Choroid plexus epithelial cell (primary cell): ENCODE measurements at regions not wholly inside any gene's neighbourhood (a gene's known extent, or its start where the extent isn't known, plus 50 kb on each side); places are given as distances from the start of the nearest gene placed in this dataset.

ENCODE experiments used
- DNase-seq: peaks from one replicate; pipeline ENCODE4 v3.0.0-alpha.2; 2010; ENCODE audit warnings: low read depth
- H3K4me3 ChIP-seq: 2 replicates; pipeline ENCODE4 v1.5.1; 2011; ENCODE audit warnings: low read depth, mild to moderate bottlenecking, control low read depth, low read length, moderate library complexity
- TF ChIP-seq, protein P1 (sequence below): conservative IDR thresholded peaks from 2 replicates; pipeline ENCODE4 v1.5.1; 2011; ENCODE audit warnings: low read depth, mild to moderate bottlenecking, control low read depth, inconsistent platforms, low read length, moderate library complexity

GRCh38 chr4:151934766-151935165 is 174.0 kb upstream of the GATB start:
- DNase-seq, result no peak

GRCh38 chr4:151933122-151933827 is 172.5 kb upstream of the GATB start:
- H3K4me3 ChIP-seq, result no peak overlapping the region
- DNase-seq, result no peak
- TF ChIP-seq, protein P1, sequence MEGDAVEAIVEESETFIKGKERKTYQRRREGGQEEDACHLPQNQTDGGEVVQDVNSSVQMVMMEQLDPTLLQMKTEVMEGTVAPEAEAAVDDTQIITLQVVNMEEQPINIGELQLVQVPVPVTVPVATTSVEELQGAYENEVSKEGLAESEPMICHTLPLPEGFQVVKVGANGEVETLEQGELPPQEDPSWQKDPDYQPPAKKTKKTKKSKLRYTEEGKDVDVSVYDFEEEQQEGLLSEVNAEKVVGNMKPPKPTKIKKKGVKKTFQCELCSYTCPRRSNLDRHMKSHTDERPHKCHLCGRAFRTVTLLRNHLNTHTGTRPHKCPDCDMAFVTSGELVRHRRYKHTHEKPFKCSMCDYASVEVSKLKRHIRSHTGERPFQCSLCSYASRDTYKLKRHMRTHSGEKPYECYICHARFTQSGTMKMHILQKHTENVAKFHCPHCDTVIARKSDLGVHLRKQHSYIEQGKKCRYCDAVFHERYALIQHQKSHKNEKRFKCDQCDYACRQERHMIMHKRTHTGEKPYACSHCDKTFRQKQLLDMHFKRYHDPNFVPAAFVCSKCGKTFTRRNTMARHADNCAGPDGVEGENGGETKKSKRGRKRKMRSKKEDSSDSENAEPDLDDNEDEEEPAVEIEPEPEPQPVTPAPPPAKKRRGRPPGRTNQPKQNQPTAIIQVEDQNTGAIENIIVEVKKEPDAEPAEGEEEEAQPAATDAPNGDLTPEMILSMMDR, result no peak

More at GRCh38 chr4:151934766-151935165, 174.0 kb upstream of the GATB start:
- H3K4me3 ChIP-seq, result no peak overlapping the region
- TF ChIP-seq, protein P1, result no peak

- no peak overlapping the region for H3K4me3 ChIP-seq
- TF ChIP-seq, protein P1, result no peak
- no peak for DNase-seq
These were observed 170.8 kb upstream of the GATB start for GRCh38 chr4:151931563-151931962.

- TF ChIP-seq, protein P1, result no peak
- no peak for DNase-seq
These were observed 169.6 kb upstream of the GATB start for GRCh38 chr4:151930372-151930771.

DNA sequence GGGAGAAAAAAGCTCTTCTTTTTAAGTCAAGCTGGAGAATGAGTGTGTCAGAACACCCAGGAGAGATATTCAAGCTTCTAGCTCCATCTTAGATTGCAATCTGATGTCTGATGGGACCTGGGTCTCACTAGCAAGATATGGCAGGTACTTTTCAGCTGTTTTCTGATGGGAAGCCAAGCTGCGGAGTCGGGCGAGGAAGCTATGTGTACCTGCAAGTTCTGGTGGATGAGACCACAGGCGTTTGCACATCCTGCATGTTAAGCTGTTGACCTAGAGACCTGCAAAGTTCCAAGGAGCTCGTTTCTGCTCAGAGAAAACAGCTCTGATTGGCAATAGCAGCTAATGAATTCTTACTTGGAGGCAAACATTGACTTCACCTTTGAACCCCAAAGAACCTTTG is 167.3 kb upstream of the GATB start:
- no peak for DNase-seq
- H3K4me3 ChIP-seq, result no peak overlapping the region
- TF ChIP-seq, protein P1, result no peak

More at GRCh38 chr4:151930372-151930771, 169.6 kb upstream of the GATB start:
- H3K4me3 ChIP-seq, result no peak overlapping the region

DNA sequence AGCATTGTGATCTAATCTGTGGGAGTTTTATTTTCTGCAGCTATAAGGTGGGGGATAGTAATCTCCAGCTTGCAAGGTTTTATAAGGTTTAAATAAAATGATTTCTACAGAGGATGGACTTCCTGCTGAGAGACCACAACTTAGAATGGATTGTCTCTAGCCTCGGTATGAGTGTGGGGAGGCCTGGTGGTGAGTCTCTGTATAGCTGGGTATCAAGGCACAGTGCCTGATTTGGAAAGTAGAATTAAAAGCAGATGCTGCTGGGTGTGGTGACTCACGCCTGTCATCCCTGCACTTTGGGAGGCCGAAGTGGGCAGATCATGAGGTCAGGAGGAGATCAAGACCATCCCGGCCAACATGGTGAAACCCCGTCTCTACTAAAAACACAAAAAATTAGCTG is 162.0 kb upstream of the GATB start:
- peak; percentile 3 for DNase-seq
- TF ChIP-seq, protein P1, result no peak
- no peak overlapping the region for H3K4me3 ChIP-seq

DNA sequence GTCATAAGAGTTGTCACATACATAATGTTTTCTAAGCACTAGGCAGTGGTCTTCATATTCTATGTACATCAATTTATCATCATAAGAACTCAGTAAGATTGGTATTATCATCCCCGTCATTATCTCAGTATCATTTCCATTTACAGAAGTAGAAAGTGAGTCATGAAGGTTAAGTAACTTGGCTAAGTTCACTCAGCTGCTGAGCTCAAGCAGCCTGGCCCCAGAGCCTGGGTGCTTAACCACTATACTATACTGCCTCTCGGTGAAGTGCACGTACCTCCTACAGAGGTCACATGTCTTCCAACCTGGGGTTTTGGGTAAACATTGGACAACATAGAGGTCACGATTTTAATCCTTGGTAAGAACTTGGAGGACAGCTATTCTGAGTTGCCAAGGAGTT is 161.5 kb upstream of the GATB start:
- peak; percentile 2 for DNase-seq
- TF ChIP-seq, protein P1, result no peak
- H3K4me3 ChIP-seq, result no peak overlapping the region
